ENCODE measurements at regions not wholly inside any gene's neighbourhood (a gene's known extent, or its start where the extent isn't known, plus 50 kb on each side); places are given as distances from the start of the nearest gene placed in this dataset.

DNA sequence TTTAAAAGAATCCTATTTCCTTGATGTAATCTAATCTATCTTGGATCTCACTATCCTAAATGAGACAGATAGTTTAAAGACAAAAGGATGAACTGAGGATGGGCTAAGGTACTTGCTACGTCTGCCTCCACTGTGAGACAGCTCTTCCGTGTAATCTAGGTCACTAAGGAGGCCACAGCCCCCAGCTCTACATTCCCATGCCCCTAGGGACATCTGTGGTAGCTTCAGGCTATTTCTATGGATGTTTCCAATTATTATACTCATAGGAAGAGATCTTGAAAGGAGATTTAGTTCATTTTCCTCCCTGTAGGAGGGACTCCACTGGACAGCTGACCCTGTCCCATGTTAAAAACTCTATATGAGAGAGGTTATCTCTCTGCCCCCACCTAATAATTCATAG is 140.8 kb upstream of the TRPC5 start:
- Histone ChIP-seq H3K27me3 (no peaks in the 10 kb centered on the region), H3K27ac (no peak overlapping the region), H3K4me3 (no peak overlapping the region), H3K36me3 (no peaks in the 10 kb centered on the region), H3K4me1 (no peaks in the 10 kb centered on the region), H3K9me3 (no peaks in the 10 kb centered on the region)
- intact Hi-C loops (cut with DNase I; ENCODE audit: low total_unique reads): no loop called here
- no peak for DNase-seq
- TF ChIP-seq POLR2AphosphoS5 (IDR thresholded peaks at IDR 0.05): no peak
- no peak for TF ChIP-seq EP300 (IDR thresholded peaks at IDR 0.05)
- TF ChIP-seq, protein P1, sequence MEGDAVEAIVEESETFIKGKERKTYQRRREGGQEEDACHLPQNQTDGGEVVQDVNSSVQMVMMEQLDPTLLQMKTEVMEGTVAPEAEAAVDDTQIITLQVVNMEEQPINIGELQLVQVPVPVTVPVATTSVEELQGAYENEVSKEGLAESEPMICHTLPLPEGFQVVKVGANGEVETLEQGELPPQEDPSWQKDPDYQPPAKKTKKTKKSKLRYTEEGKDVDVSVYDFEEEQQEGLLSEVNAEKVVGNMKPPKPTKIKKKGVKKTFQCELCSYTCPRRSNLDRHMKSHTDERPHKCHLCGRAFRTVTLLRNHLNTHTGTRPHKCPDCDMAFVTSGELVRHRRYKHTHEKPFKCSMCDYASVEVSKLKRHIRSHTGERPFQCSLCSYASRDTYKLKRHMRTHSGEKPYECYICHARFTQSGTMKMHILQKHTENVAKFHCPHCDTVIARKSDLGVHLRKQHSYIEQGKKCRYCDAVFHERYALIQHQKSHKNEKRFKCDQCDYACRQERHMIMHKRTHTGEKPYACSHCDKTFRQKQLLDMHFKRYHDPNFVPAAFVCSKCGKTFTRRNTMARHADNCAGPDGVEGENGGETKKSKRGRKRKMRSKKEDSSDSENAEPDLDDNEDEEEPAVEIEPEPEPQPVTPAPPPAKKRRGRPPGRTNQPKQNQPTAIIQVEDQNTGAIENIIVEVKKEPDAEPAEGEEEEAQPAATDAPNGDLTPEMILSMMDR (IDR thresholded peaks at IDR 0.05): no peak
- TF ChIP-seq POLR2A (IDR thresholded peaks at IDR 0.05): no peak
- WGBS, 5 donors: 36 to 64% (median 54%) methylated on average over 2 of the region's 2 CpGs

GRCh38 chrX:112218388-112218787 is 135.8 kb upstream of the TRPC5 start:
- Histone ChIP-seq H3K36me3 (no peaks in the 10 kb centered on the region), H3K27ac (no peak overlapping the region), H3K9me3 (no peaks in the 10 kb centered on the region), H3K4me3 (no peak overlapping the region), H3K4me1 (no peaks in the 10 kb centered on the region), H3K27me3 (no peaks in the 10 kb centered on the region)
- 78 to 88% (median 84%) methylated on average over 4 of the region's 4 CpGs for WGBS, 5 donors
- intact Hi-C loops (cut with DNase I; ENCODE audit: low total_unique reads): no loop called here
- no peak for TF ChIP-seq POLR2A (IDR thresholded peaks at IDR 0.05)
- TF ChIP-seq EP300 (IDR thresholded peaks at IDR 0.05): no peak
- no peak for TF ChIP-seq POLR2AphosphoS5 (IDR thresholded peaks at IDR 0.05)
- TF ChIP-seq, protein P1 (IDR thresholded peaks at IDR 0.05): no peak
- DNase-seq: no peak

DNA sequence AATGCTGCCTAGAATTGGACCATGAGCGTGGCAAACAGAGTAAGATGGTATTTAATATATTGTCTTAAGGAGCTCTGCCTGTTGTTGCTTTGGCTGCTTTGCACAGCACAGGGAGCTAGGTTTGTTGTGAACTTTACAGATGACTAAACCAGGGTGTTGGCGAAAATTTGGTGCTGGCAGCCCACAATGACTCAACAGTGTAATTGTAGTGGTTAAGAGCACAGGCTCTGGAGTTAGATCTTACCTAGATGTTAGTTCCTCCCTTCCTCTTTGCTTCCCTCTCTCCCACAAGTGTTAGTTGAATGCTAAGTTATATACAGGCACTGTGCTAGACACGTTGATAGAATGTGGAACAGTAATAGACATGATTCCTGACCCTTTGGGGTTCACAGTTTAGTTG is 128.9 kb upstream of the TRPC5 start:
- intact Hi-C loops (cut with DNase I; ENCODE audit: low total_unique reads): no loop called here
- Histone ChIP-seq H3K36me3 (no peaks in the 10 kb centered on the region), H3K4me3 (no peak overlapping the region), H3K4me1 (no peaks in the 10 kb centered on the region), H3K9me3 (no peaks in the 10 kb centered on the region), H3K27me3 (no peaks in the 10 kb centered on the region), H3K27ac (no peak overlapping the region)
- TF ChIP-seq EP300 (IDR thresholded peaks at IDR 0.05) (no peak), POLR2A (IDR thresholded peaks at IDR 0.05) (no peak)
- TF ChIP-seq, protein P1 (IDR thresholded peaks at IDR 0.05): no peak
- DNase-seq: no peak
- 60 to 69% (median 63%) methylated on average over 3 of the region's 3 CpGs for WGBS, 5 donors

DNA sequence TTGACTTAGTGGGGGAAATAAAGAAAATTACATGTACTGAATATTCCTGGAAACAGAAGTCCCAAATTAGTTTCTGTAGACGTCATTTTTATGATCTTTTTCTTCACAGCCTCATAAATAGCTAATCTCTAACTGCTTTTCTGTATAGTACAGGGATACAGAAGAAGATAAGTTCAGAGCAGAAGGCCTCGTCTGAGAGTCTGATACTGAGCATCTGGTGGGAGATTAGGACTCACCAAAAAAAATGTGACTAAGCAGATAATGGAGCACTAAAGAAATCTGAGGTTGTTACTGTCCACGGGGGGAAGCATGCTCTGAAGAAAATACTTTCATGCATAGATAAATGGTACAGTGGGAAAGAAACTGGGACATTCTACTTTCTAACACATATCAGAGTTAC is 115.3 kb upstream of the TRPC5 start:
- TF ChIP-seq EP300 (IDR thresholded peaks at IDR 0.05) (no peak), POLR2AphosphoS5 (IDR thresholded peaks at IDR 0.05) (no peak), POLR2A (IDR thresholded peaks at IDR 0.05) (no peak)
- TF ChIP-seq, protein P1 (IDR thresholded peaks at IDR 0.05): no peak
- Histone ChIP-seq H3K27me3 (no peaks in the 10 kb centered on the region), H3K9me3 (no peaks in the 10 kb centered on the region), H3K4me3 (no peak overlapping the region), H3K36me3 (no peaks in the 10 kb centered on the region), H3K27ac (no peak overlapping the region), H3K4me1 (no peaks in the 10 kb centered on the region)
- 44 to 56% (median 55%) methylated on average over 3 of the region's 3 CpGs for WGBS, 5 donors
- intact Hi-C loops (cut with DNase I; ENCODE audit: low total_unique reads): no loop called here
- no peak for DNase-seq

Measured in stomach (tissue), 8 donors.